K562 (cell line): ENCODE measurements at regions not wholly inside any gene's neighbourhood (a gene's known extent, or its start where the extent isn't known, plus 50 kb on each side); places are given as distances from the start of the nearest gene placed in this dataset.

Experiments
- CTCF ChIP-seq, 3 experiments: IDR thresholded peaks in 2 of 3; conservative IDR thresholded peaks in 1 of 3; 2 replicates each; pipeline ENCODE4 v1.5.1; 2011 to 2012; ENCODE audit warnings: low read length in 3 of 3, mild to moderate bottlenecking in 3 of 3, control low read depth in 2 of 3, improper control_type of control experiment in 1 of 3, inconsistent platforms in 1 of 3, low read depth in 1 of 3, mixed read lengths in 1 of 3, moderate library complexity in 1 of 3; ENCODE audit not compliant: insufficient read depth in 2 of 3
- HBP1 ChIP-seq: fragments of 450-650 bp; formaldehyde crosslinking; IDR thresholded peaks from 2 replicates; pipeline ENCODE4 v1.4.0; 2022; ENCODE audit warnings: missing genetic modification characterization
- NFRKB ChIP-seq: fragments of 450-650 bp; IDR thresholded peaks from 2 replicates; pipeline ENCODE4 v1.6.1; 2016; ENCODE audit warnings: low read depth
- PREB ChIP-seq: sonication (generic); formaldehyde crosslinking; IDR thresholded peaks from 2 replicates; pipeline ENCODE4 v1.8.1; 2023; ENCODE audit warnings: mild to moderate bottlenecking, missing genetic modification reagents
- STAT5B ChIP-seq: fragments of 250-450 bp; sonication (Bioruptor Pico); IDR thresholded peaks from 2 replicates; pipeline ENCODE4 v1.8.0; 2021; ENCODE audit warnings: mild to moderate bottlenecking, inconsistent platforms
- VEZF1 ChIP-seq: fragments of 200-800 bp; sonication (Bioruptor generic); IDR thresholded peaks from 2 replicates; pipeline ENCODE4 v1.6.1; 2017; ENCODE audit warnings: missing genetic modification characterization, missing compliant biosample characterization
- ZEB2 ChIP-seq: fragments of 450-650 bp; IDR thresholded peaks from 2 replicates; pipeline ENCODE4 v1.6.1; 2016

- no peak for TF ChIP-seq CTCF (IDR thresholded peaks at IDR 0.05 in 2 of 3, conservative IDR thresholded peaks at IDR 0.05 in 1 of 3; ENCODE audit: insufficient read depth in 2 of 3, low read depth in 1 of 3, low read length in 3 of 3)
- no peak for TF ChIP-seq VEZF1 (CRISPR knock-in tag)
- no peak for TF ChIP-seq NFRKB
- no peak for TF ChIP-seq STAT5B (CRISPR knock-in tag)
- no peak for TF ChIP-seq PREB
- no peak for TF ChIP-seq ZEB2
- TF ChIP-seq HBP1 (CRISPR knock-in tag) = no peak
Measured at GRCh38 chr1:101331794-101332193, 95.0 kb downstream of the S1PR1 start.
